NCI-H2107 treated with DMSO at 0.1 percent for 48 hours (cell line): ENCODE measurements at regions not wholly inside any gene's neighbourhood (a gene's known extent, or its start where the extent isn't known, plus 50 kb on each side); places are given as distances from the start of the nearest gene placed in this dataset.

ENCODE experiments used
- DNase-seq: peaks from one replicate; lab custom pipeline; 2025; ENCODE audit not compliant: unreplicated experiment; lab: John Stamatoyannopoulos, UW

DNA sequence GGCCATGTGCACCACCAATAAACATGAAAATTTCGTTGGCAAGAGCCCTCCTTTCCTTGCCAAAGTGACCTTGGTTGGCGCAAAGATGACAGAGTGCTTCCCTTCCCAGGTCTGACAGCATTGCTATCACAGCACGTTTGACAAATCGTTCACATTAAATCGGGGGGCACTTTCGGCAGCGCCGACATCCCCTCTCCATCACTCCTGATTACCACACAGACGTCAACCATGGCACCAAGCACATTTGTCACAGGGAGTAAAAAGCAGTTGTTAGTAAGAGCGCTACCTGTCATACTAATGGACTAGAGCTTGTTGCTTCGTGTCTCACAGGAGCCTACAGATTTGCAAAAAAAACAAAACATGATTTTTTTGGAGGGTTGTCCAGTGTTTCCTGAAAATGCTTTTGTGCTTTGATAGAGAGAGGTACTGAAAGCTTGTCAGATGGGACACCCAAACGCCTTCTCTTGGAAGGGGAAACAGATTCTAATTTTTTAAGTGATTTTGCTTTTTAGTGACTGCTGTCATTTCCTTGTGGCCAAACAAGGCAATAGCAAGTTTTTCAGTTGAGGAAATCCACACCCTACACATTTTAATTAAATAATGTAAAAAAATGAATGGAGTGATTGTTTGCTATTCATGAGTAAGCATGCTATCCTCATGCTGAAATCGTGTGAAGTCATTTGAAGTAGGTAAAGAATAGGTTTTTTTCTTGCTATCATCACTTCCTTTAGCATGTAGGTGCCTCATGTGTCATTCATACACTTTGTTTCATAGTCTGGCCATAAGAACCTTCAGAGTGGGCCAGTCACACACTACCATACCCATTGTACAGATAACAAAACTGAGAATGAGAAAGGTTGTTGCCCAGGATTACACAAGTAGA, 682.8 kb upstream of the WWC1 start:
- DNase-seq: no peak

GRCh38 chr5:167614294-167615021, 677.0 kb upstream of the WWC1 start:
- DNase-seq: no peak

DNA sequence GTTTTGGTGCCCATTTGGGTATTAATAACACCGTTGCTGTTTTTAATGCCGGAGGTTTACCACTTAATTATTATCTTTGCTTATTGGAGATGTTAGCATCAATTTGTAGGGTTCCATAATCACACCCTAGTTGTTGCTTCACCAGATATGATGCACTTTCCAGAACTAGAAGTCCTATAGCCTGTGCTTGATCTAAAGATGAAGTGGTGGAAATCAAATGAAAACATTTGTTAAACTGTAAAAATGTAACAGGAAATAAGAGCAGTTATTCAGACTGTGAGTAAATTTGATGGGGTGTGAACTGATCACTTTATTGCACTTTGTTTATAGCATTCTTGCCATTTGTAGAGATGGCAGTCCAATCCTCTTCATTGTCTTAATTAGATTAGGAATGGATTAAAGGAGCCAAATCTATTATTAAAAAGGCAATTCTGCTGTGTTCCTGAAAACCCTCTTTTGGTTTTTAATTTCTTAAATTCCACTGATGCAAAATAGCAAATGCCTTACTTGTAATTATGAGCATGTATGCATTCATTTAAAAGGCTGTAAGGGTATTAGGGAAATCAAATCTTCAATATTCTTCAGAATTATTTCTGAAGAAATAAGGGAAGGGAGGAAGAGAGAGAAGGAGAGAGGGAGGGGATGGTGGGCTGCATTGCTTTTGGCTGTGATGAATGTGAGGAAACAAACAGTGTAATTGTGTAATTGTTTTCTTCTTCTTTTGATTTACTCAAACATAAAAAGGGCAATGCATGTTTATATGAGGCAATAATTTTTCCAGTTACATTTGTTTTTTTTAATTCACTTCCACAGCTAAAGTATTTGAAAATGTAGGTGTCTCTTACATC, 675.2 kb upstream of the WWC1 start:
- no peak for DNase-seq

GRCh38 chr5:167623354-167623753, 668.1 kb upstream of the WWC1 start:
- no peak for DNase-seq

DNA sequence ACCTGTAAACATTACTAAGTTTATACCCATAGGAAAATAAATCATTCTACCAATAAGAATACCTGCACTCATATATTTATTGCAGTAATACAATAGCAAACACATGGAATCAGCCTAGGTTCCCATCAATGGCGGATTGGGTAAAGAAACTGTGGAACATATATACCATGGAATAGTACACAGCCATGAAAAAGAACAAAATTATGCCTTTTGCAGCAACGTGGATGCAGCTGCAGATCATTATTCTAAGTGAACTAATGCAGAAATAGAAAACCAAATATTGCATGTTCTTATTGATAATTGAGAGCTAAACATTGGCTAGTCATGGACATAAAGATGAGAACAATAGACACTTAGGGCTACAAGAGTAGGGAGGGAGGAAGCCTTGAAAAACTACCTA, 667.4 kb upstream of the WWC1 start:
- DNase-seq: no peak

GRCh38 chr5:167626341-167627123, 664.9 kb upstream of the WWC1 start:
- DNase-seq: no peak

DNA sequence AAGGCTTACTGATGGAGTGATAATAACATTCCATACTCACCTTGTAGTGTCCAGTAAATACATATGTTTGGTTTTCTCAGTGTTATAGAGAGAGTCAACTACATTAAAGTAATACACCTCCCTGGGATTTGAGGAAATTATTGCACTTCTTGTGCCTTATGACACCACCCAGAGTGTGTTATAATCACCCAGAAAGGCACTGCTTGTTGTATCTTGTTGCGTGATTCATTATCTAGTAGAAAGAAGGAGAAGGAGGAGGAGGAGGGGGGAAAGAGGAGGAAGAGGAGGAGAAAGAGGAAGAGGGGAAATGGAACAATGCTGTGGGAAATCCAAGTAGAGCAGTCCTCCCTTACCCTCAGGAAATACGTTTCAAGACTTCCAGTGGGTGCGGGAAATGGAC, 661.8 kb upstream of the WWC1 start:
- no peak for DNase-seq

GRCh38 chr5:167631191-167631590, 660.3 kb upstream of the WWC1 start:
- DNase-seq: no peak

GRCh38 chr5:167633114-167633513, 658.3 kb upstream of the WWC1 start:
- no peak for DNase-seq

GRCh38 chr5:167633931-167634341, 657.5 kb upstream of the WWC1 start:
- no peak for DNase-seq

DNA sequence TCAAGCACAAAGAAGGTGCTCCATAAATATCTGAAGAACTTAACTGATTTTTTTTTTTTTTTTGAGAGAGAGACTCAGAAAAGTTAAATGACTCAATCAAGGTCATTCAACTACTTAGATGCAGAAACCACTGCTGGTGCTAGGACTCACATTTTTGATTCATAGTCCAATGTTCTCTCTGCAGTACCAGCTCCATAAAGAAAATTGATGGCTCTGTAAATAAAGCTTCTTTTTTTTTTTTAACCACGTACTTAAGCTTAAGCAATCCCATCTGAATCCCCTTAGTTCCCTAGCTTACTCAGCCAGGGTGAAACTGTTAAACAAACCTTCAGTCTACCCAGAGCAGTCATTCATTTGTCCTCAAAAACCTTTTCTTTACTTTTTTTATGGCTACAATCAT, 657.0 kb upstream of the WWC1 start:
- DNase-seq: no peak

- no peak for DNase-seq
These were observed 652.6 kb upstream of the WWC1 start for GRCh38 chr5:167638816-167639215.

DNA sequence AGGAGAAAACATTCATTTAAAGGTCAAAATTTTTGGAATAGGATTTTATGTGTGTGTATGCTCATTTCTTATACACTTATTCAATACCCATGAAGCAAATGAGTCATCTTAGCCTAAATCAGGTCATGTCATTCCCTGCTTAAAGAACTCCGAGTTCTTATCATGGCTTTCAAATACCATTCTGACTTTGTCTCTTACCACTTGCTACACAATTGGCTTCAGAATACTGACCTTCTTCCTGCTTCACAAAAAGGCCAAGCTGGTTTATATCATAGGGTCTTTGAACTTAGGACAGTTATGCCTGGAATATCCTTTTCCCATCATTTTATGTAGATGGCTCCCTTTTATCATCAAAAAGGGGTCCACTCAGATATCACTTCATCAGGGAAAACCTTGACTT, 652.2 kb upstream of the WWC1 start:
- DNase-seq: no peak

DNA sequence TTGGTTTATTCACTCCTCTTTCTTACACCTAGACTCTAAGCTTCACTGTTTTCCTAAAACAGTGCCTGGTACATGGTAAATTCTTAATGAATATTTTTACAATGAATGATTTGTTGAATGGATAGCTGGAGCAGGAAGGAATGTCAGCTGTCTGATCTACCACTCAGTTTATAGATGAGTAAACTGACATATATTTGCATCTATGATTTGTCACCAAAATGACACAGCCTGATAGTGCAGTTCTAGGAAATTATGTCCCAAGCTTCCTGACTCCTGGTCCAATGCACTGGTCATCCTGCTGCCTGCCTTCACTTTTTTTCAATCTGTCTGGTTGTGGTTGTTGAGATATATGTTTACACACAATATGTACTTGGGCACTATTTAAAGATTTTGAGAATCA, 651.7 kb upstream of the WWC1 start:
- no peak for DNase-seq

GRCh38 chr5:167642181-167642580, 649.3 kb upstream of the WWC1 start:
- DNase-seq: no peak

DNA sequence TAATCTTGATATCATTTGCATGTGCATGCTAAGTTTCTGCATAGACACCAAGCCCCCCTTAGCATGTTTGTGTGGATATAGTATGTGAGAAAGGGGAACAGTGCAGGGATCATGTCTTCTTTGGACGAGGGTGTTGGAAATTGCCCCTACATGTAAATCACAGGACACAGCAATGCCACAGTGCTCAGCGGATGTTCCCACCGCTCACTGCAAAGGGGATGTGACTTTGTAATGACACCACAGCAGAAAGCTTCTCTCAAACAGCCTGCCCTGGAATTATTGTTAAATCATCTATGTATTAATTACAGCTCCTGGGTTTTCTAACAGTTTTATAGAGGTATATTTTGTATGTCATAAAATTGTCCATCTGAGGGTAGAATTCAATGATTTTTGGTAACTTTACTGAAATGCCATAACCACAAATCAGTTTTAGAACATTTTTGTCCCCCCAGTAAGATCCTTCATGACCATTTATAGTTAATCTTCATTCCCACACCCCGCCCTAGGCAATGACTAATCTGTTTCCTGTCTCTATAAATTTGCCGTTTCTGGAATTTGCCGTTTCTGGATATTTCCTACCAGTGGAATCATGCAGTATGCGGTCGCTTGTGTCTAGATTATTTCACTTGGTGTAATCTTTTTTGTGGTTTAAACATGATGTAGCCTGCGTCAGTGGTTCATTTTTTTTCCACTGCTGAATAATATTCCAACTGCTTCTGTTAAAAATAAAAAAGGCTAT, 648.5 kb upstream of the WWC1 start:
- no peak for DNase-seq

- no peak for DNase-seq
These were observed 647.7 kb upstream of the WWC1 start for GRCh38 chr5:167643631-167644280.

DNA sequence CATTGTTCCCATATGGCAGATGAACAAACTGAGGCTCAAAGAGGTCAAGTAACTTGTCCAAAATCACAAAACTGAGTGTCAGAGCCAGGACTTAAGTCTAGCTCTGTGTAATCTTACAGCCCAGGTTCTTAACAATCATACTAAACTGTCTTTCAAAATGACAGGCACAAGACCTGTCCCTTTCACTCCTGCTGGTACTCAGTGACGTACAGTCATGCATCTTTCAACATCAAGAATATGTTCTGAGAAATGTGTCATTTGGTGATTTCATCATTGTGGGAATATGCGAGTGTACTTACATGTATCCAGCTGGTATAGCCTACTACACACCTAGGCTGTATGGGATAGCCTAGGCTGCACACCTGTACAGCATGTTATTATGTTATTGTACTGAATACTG, 646.8 kb upstream of the WWC1 start:
- DNase-seq: no peak

DNA sequence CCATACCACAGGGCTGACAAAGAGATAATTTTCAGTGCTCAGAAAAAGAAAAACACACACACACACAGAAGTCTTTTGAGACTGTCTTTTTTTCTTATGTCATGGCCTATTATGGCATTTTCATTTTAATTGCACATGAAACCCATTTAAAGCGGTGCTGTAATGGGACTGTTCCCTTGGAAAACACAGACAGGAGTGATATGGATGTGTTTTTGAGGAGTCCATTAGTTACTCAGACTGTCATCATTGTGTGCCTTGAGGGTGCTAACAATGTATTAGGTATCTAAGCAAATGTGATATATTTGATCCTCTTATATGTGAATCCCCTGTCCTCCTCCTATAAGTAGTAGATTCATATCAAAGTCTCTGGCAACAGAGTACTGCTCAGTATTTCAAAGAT, 642.0 kb upstream of the WWC1 start:
- no peak for DNase-seq

DNA sequence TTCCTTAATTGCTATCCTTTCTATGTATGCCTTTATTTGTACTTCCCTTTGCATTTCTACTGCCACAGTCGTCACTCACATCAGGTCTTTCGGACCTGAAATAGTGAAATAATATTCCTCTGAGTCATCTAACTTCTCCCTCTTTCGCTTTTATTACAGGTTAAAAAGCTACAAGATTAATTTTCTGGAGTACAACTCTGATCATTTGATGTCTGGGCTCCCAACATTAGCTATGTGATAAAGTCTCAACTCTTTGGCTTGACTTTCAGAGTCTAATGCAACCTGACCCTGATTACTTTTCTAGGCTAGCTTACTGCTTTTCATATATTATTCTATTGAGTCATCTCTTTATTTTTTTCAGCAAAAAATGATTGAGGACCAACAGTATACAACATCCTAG, 638.8 kb upstream of the WWC1 start:
- no peak for DNase-seq
